ENCODE measurements at regions not wholly inside any gene's neighbourhood (a gene's known extent, or its start where the extent isn't known, plus 50 kb on each side); places are given as distances from the start of the nearest gene placed in this dataset.

DNA sequence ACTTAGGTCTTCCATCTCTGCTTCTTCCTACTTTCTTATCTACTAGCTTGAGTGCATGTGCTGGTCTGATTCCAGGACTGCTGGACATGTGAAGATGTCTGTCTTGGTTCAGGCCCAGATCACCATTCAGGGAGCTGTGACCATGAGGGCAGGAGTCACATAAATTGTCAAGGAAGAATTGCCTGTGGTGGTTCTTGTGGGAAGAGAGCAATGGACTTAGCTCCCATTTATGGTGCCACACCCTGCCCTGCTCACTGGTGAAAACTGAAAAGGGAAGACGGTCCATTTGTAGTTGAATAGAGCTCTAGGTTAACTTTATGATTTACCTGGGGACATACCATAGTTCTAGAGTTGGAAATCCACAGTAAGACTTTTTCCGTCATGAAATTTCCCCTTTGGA, 244.3 kb upstream of the ZNF608 start:
- no peak for ATAC-seq
- TF ChIP-seq HDAC2 (IDR thresholded peaks at IDR 0.05) (no peak), FOSL2 (IDR thresholded peaks at IDR 0.05) (no peak), FOSL2 (CRISPR knock-in tag; IDR thresholded peaks at IDR 0.05) (no peak), HOXB13 (CRISPR knock-in tag; IDR thresholded peaks at IDR 0.05; ENCODE audit: low read depth) (no peak), TFCP2L1 (CRISPR knock-in tag; IDR thresholded peaks at IDR 0.05) (no peak), JUN (IDR thresholded peaks at IDR 0.05) (no peak), ZSCAN20 (CRISPR knock-in tag; IDR thresholded peaks at IDR 0.05) (no peak), PBX3 (IDR thresholded peaks at IDR 0.05) (no peak), HOXB5 (CRISPR knock-in tag; IDR thresholded peaks at IDR 0.05) (no peak), MYC (IDR thresholded peaks at IDR 0.05; ENCODE audit: borderline replicate concordance, low read length) (no peak), EHMT2 (IDR thresholded peaks at IDR 0.05; ENCODE audit: low read depth) (no peak), TP53 (CRISPR knock-in tag; IDR thresholded peaks at IDR 0.05) (no peak), RARB (CRISPR knock-in tag; IDR thresholded peaks at IDR 0.05) (no peak)
- TF ChIP-seq, protein P1, sequence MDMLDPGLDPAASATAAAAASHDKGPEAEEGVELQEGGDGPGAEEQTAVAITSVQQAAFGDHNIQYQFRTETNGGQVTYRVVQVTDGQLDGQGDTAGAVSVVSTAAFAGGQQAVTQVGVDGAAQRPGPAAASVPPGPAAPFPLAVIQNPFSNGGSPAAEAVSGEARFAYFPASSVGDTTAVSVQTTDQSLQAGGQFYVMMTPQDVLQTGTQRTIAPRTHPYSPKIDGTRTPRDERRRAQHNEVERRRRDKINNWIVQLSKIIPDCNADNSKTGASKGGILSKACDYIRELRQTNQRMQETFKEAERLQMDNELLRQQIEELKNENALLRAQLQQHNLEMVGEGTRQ (IDR thresholded peaks at IDR 0.05): no peak
- Histone ChIP-seq H3K4me1 (peaks cover 11% of the 10 kb centered on the region), H3K4me2 (no peak overlapping the region), H3K27ac (no peak overlapping the region), H3K9me3 (0 out of 3 replicates have a peak, but pooled peaks cover 5% of the 10 kb centered on the region), H3K4me3 (no peak overlapping the region)
- no peak for DNase-seq (ENCODE audit: low read depth in 1 of 2, low spot score in 1 of 2)
- no peak for FAIRE-seq
- POLR2A ChIA-PET: no interaction called here
- CTCF ChIA-PET: no interaction called here
- 90% methylated on average over 2 of the region's 2 CpGs for WGBS (ENCODE audit: missing lambda C conversion rate)

DNA sequence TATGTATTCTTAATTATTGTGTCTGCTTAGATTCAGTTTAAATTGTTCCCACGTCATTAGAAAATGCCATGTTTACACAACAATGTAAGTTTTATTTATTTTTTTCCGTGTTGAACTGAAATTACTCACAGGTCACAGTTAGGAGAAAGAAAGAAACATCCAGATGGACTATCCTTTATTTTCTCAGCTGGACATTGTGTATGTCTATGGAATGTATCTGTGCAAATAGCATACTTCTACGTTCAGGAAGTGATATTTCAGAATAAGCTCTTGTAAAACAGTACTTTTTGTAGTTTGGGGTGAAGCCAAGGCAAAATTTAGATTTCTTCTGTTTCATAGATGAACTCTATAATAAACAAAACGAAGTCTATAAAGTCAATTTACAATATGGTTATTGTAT, 249.0 kb upstream of the ZNF608 start:
- peak; percentile 62 to 90; a peak in 5 of 6 replicates for ATAC-seq
- Histone ChIP-seq H3K27ac (peak overlapping the region in 1 of 2 experiments; percentile 68; a peak in 3 of 6 replicates), H3K4me2 (peak overlapping the region; percentile 37), H3K4me1 (peaks cover 32% of the 10 kb centered on the region), H3K4me3 (no peak overlapping the region), H3K9me3 (no peaks in the 10 kb centered on the region)
- 7% methylated on average over 4 of the region's 4 CpGs for WGBS (ENCODE audit: missing lambda C conversion rate)
- DNase-seq (ENCODE audit: low read depth in 1 of 2, low spot score in 1 of 2): peak in 1 of 2 experiments; percentile 78
- POLR2A ChIA-PET: no interaction called here
- no peak for FAIRE-seq
- CTCF ChIA-PET: interaction anchor here (0.7 kb wide), 1 partner anchor 15 kb away, joined by 3 read pairs; no protein-coding TSS in a partner anchor
- TF ChIP-seq, protein P2, sequence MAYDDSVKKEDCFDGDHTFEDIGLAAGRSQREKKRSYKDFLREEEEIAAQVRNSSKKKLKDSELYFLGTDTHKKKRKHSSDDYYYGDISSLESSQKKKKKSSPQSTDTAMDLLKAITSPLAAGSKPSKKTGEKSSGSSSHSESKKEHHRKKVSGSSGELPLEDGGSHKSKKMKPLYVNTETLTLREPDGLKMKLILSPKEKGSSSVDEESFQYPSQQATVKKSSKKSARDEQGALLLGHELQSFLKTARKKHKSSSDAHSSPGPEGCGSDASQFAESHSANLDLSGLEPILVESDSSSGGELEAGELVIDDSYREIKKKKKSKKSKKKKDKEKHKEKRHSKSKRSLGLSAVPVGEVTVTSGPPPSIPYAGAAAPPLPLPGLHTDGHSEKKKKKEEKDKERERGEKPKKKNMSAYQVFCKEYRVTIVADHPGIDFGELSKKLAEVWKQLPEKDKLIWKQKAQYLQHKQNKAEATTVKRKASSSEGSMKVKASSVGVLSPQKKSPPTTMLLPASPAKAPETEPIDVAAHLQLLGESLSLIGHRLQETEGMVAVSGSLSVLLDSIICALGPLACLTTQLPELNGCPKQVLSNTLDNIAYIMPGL (CRISPR knock-in tag; IDR thresholded peaks at IDR 0.05; ENCODE audit: borderline replicate concordance): no peak
- peak; percentile 5 to 40; a peak in 3 of 5 replicates for TF ChIP-seq RAD21 (conservative IDR thresholded peaks at IDR 0.05 in 1 of 2, IDR thresholded peaks at IDR 0.05 in 1 of 2)
- TF ChIP-seq CBX8 (IDR thresholded peaks at IDR 0.05): no peak
- TF ChIP-seq FOSB (CRISPR knock-in tag; IDR thresholded peaks at IDR 0.05): no peak
- no peak for TF ChIP-seq JUN (IDR thresholded peaks at IDR 0.05)
- peak; percentile 20; the same call in 1 of the 2 replicates for TF ChIP-seq MAX (IDR thresholded peaks at IDR 0.05)
- TF ChIP-seq CHD2 (IDR thresholded peaks at IDR 0.05; ENCODE audit: low read length, partially characterized antibody): no peak
- no peak for TF ChIP-seq SMC3 (IDR thresholded peaks at IDR 0.05)
- no peak for TF ChIP-seq RNF2 (IDR thresholded peaks at IDR 0.05; ENCODE audit: borderline replicate concordance, low read depth)
- no peak for TF ChIP-seq TFCP2L1 (CRISPR knock-in tag; IDR thresholded peaks at IDR 0.05)
- TF ChIP-seq HOXB13 (CRISPR knock-in tag; IDR thresholded peaks at IDR 0.05; ENCODE audit: low read depth): no peak
- no peak for TF ChIP-seq HES2 (IDR thresholded peaks at IDR 0.05)
- no peak for TF ChIP-seq RFX5 (IDR thresholded peaks at IDR 0.05)
- TF ChIP-seq POLR2A (IDR thresholded peaks at IDR 0.05; ENCODE audit: low read length): no peak
- no peak for TF ChIP-seq FOSL2 (IDR thresholded peaks at IDR 0.05)
- TF ChIP-seq FOSL2 (CRISPR knock-in tag; IDR thresholded peaks at IDR 0.05): peak; percentile 83
- TF ChIP-seq KDM1A (IDR thresholded peaks at IDR 0.05; ENCODE audit: low read depth): no peak
- no peak for TF ChIP-seq ESRRA (IDR thresholded peaks at IDR 0.05; ENCODE audit: borderline replicate concordance, low read length)
- no peak for TF ChIP-seq EHMT2 (IDR thresholded peaks at IDR 0.05; ENCODE audit: low read depth)
- no peak for TF ChIP-seq CHD4 (IDR thresholded peaks at IDR 0.05; ENCODE audit: borderline replicate concordance)
- no peak for TF ChIP-seq MYC (IDR thresholded peaks at IDR 0.05; ENCODE audit: borderline replicate concordance, low read length)
- TF ChIP-seq ZNF302 (CRISPR knock-in tag; IDR thresholded peaks at IDR 0.05): no peak
- TF ChIP-seq CTCF (IDR thresholded peaks at IDR 0.05): no peak
- no peak for TF ChIP-seq SREBF2 (IDR thresholded peaks at IDR 0.05)
- TF ChIP-seq TP53 (CRISPR knock-in tag; IDR thresholded peaks at IDR 0.05): no peak
